Keratinocyte (primary cell): ENCODE measurements at regions not wholly inside any gene's neighbourhood (a gene's known extent, or its start where the extent isn't known, plus 50 kb on each side); places are given as distances from the start of the nearest gene placed in this dataset.

Experiments
- DNase-seq: peaks from one replicate; pipeline ENCODE4 v3.0.0-alpha.2; 2011; ENCODE audit warnings: low read depth, missing footprints, low spot score
- FAIRE-seq: peaks from 2 replicates; lab custom pipeline; 2011; peaks lifted over from hg19 to GRCh38; lab: Jason Lieb, UNC
- H2AFZ ChIP-seq: 2 replicates; pipeline ENCODE4 v1.6.0; 2012; ENCODE audit warnings: low read length, control low read depth, inconsistent platforms; ENCODE audit not compliant: control insufficient read depth
- H3K27ac ChIP-seq: 2 replicates; pipeline ENCODE4 v1.5.1; 2011; ENCODE audit warnings: low read length; ENCODE audit not compliant: control insufficient read depth, insufficient read depth
- H3K27me3 ChIP-seq: 3 replicates; pipeline ENCODE4 v1.6.0; 2011; ENCODE audit warnings: low read length; ENCODE audit not compliant: control insufficient read depth, insufficient read depth; ENCODE audit errors: extremely low read depth
- H3K36me3 ChIP-seq, 2 experiments: 2 replicates in 1 of 2; 3 replicates in 1 of 2; pipeline ENCODE4 v1.5.1; 2011; ENCODE audit warnings: low read length in 2 of 2, mild to moderate bottlenecking in 1 of 2; ENCODE audit not compliant: control insufficient read depth in 2 of 2, insufficient read depth in 2 of 2; ENCODE audit errors: extremely low read depth in 1 of 2
- H3K4me1 ChIP-seq: 3 replicates; pipeline ENCODE4 v1.5.1; 2011; ENCODE audit warnings: low read length; ENCODE audit not compliant: control insufficient read depth, insufficient read depth; ENCODE audit errors: extremely low read depth
- H3K4me2 ChIP-seq: 3 replicates; pipeline ENCODE4 v1.6.0; 2011; ENCODE audit warnings: low read depth, low read length; ENCODE audit not compliant: control insufficient read depth, insufficient read depth; ENCODE audit errors: extremely low read depth
- H3K4me3 ChIP-seq, 3 experiments: fragments of 200-600 bp in 1 of 3; sonication (generic) in 1 of 3; 2 replicates in 2 of 3; 3 replicates in 1 of 3; pipeline ENCODE4 v1.5.1; 2011 to 2016; ENCODE audit warnings: low read length in 3 of 3, mild to moderate bottlenecking in 3 of 3, control low read depth in 2 of 3, inconsistent platforms in 1 of 3, low read depth in 1 of 3, mixed read lengths in 1 of 3, mixed run types in 1 of 3, moderate library complexity in 1 of 3; ENCODE audit not compliant: control insufficient read depth in 2 of 3, insufficient read depth in 2 of 3; ENCODE audit errors: extremely low read depth in 1 of 3
- H3K79me2 ChIP-seq: 2 replicates; pipeline ENCODE4 v1.6.0; 2012; ENCODE audit warnings: low read length; ENCODE audit not compliant: control insufficient read depth, insufficient read depth
- H3K9ac ChIP-seq: 3 replicates; pipeline ENCODE4 v1.6.0; 2011; ENCODE audit warnings: low read length; ENCODE audit not compliant: control insufficient read depth, insufficient read depth; ENCODE audit errors: extremely low read depth
- H3K9me1 ChIP-seq: 3 replicates; pipeline ENCODE4 v1.6.0; 2011; ENCODE audit warnings: low read length; ENCODE audit not compliant: control insufficient read depth, insufficient read depth; ENCODE audit errors: extremely low read depth
- H3K9me3 ChIP-seq: 2 replicates; pipeline ENCODE4 v1.5.1; 2012; ENCODE audit warnings: low read depth, low read length; ENCODE audit not compliant: control insufficient read depth
- H4K20me1 ChIP-seq: 3 replicates; pipeline ENCODE4 v1.6.0; 2011; ENCODE audit warnings: low read length; ENCODE audit not compliant: control insufficient read depth, insufficient read depth; ENCODE audit errors: extremely low read depth
- EZH2 ChIP-seq: IDR thresholded peaks from one replicate; pipeline ENCODE4 v1.6.1; 2012; ENCODE audit warnings: inconsistent platforms, mild to moderate bottlenecking, low read length, moderate library complexity
- dilution Hi-C: fragments of 300-500 bp; cut with MboI; formaldehyde crosslinking; loops from one replicate; pipeline ENCODE4 v1.7.0; 2020; ENCODE audit warnings: low sequenced_read_pairs; ENCODE audit not compliant: extremely low pct_ligation_motif_present
- TF ChIP-seq, protein P1 (sequence below), 3 experiments: IDR thresholded peaks in 1 of 3; conservative IDR thresholded peaks in 1 of 3; optimal IDR thresholded peaks in 1 of 3; 2 replicates in 2 of 3; 3 replicates in 1 of 3; pipeline versions ENCODE3 to v1.5.1; 2011; ENCODE audit warnings: low read length in 3 of 3, mild to moderate bottlenecking in 3 of 3, moderate library complexity in 2 of 3, control low read depth in 1 of 3, inconsistent platforms in 1 of 3; ENCODE audit not compliant: insufficient read depth in 2 of 3; ENCODE audit errors: extremely low read depth in 1 of 3

DNA sequence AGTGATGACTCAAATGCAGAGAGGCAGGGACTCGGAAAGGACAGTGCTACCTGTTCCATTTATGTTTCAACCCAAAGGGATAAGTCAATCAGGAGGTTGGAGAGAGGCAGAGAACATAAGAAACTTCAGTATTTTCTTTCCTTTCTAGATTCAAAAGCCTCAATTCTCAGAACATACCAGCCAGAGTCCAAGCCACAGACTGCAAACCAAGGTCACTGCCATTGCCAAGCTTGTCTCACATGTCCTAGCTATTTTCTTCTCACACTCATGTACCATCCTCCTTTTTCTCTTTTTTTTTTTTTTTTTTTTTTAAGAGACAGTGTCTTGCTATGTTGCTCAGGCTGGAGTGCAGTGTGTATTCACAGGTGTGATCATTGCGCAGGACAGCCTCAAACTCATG is 111.7 kb upstream of the AKIP1 start:
- Histone ChIP-seq H3K9me3 (no peaks in the 10 kb centered on the region), H3K4me2 (no peak overlapping the region), H4K20me1 (no peaks in the 10 kb centered on the region), H3K4me3 (no peak overlapping the region), H3K79me2 (peaks cover 74% of the 10 kb centered on the region), H3K27ac (no peak overlapping the region), H3K9ac (no peak overlapping the region), H3K9me1 (no peaks in the 10 kb centered on the region), H3K27me3 (no peaks in the 10 kb centered on the region), H3K36me3 (peaks cover 8 to 23% of the 10 kb centered on the region in 2 experiments), H2AFZ (no peak overlapping the region), H3K4me1 (no peaks in the 10 kb centered on the region)
- no peak for FAIRE-seq
- dilution Hi-C loops, result no loop called here
- TF ChIP-seq, protein P1, sequence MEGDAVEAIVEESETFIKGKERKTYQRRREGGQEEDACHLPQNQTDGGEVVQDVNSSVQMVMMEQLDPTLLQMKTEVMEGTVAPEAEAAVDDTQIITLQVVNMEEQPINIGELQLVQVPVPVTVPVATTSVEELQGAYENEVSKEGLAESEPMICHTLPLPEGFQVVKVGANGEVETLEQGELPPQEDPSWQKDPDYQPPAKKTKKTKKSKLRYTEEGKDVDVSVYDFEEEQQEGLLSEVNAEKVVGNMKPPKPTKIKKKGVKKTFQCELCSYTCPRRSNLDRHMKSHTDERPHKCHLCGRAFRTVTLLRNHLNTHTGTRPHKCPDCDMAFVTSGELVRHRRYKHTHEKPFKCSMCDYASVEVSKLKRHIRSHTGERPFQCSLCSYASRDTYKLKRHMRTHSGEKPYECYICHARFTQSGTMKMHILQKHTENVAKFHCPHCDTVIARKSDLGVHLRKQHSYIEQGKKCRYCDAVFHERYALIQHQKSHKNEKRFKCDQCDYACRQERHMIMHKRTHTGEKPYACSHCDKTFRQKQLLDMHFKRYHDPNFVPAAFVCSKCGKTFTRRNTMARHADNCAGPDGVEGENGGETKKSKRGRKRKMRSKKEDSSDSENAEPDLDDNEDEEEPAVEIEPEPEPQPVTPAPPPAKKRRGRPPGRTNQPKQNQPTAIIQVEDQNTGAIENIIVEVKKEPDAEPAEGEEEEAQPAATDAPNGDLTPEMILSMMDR (optimal IDR thresholded peaks at IDR 0.05 in 1 of 3, IDR thresholded peaks at IDR 0.05 in 1 of 3, conservative IDR thresholded peaks at IDR 0.05 in 1 of 3; ENCODE audit: extremely low read depth in 1 of 3, insufficient read depth in 2 of 3, low read length in 3 of 3), result no peak
- no peak for TF ChIP-seq EZH2
- DNase-seq, result no peak

DNA sequence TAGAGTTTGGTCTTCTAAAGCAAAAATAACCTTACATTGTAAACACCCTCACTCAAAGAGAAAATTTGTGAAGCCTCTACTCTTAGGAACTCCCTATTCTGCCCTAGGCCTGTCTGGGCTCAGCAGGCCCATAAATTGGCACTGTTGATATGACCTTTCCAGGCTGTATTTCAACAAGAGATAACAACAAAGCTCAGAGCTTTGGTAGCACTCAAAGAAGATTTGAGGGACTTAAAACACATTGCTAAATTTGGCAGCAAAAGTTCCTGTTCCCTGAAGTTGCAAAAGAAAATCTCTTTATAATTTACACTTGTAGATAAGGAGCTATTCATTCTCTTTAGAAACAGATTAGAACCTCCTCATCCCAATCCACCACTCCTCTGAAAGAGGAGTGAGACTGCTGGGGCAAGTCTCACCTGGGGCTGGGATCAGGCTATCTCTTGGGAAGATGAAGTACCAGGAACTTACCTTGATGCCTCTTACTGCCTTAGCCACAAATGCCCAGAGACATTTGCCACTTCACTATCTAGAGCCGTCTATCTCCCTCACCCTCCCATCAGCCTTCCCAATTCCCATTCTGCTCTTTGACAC is 110.4 kb upstream of the AKIP1 start:
- Histone ChIP-seq H3K4me3 (no peak overlapping the region), H3K4me1 (no peaks in the 10 kb centered on the region), H3K27me3 (no peaks in the 10 kb centered on the region), H3K9me3 (no peaks in the 10 kb centered on the region), H3K36me3 (peaks cover 5 to 17% of the 10 kb centered on the region in 2 experiments), H3K4me2 (no peak overlapping the region), H2AFZ (no peak overlapping the region), H3K9me1 (no peaks in the 10 kb centered on the region), H3K79me2 (peaks cover 74% of the 10 kb centered on the region), H4K20me1 (no peaks in the 10 kb centered on the region), H3K27ac (no peak overlapping the region), H3K9ac (no peak overlapping the region)
- dilution Hi-C loops, result no loop called here
- no peak for TF ChIP-seq EZH2
- TF ChIP-seq, protein P1 (optimal IDR thresholded peaks at IDR 0.05 in 1 of 3, IDR thresholded peaks at IDR 0.05 in 1 of 3, conservative IDR thresholded peaks at IDR 0.05 in 1 of 3; ENCODE audit: extremely low read depth in 1 of 3, insufficient read depth in 2 of 3, low read length in 3 of 3), result no peak
- no peak for FAIRE-seq
- DNase-seq, result no peak
